Liver (tissue), 8 donors: ENCODE measurements at regions not wholly inside any gene's neighbourhood (a gene's known extent, or its start where the extent isn't known, plus 50 kb on each side); places are given as distances from the start of the nearest gene placed in this dataset.

Experiments
- DNase-seq: peaks from one replicate; pipeline ENCODE4 v3.0.0-alpha.2; 2017; ENCODE audit warnings: low spot score
- H3K27ac ChIP-seq, 2 donors: one replicate each; pipeline ENCODE4 v1.7.0; 2013; ENCODE audit warnings: inconsistent platforms in 2 of 2, low read length in 2 of 2, control low read depth in 1 of 2, low read depth in 1 of 2, mild to moderate bottlenecking in 1 of 2
- H3K27me3 ChIP-seq, 4 donors: one replicate each; pipeline versions ENCODE4 v1.6.1 to v1.7.0; 2013; ENCODE audit warnings: low read length in 3 of 4, inconsistent platforms in 1 of 4, mild to moderate bottlenecking in 1 of 4, moderate library complexity in 1 of 4; ENCODE audit not compliant: control insufficient read depth in 4 of 4, insufficient read depth in 4 of 4
- H3K36me3 ChIP-seq, 4 donors: one replicate each; pipeline versions ENCODE4 v1.6.1 to v1.7.0; 2013; ENCODE audit warnings: low read length in 3 of 4, mild to moderate bottlenecking in 3 of 4, low read depth in 1 of 4, moderate library complexity in 1 of 4; ENCODE audit not compliant: control insufficient read depth in 4 of 4, insufficient read depth in 3 of 4
- H3K4me1 ChIP-seq, 4 donors: one replicate each; pipeline versions ENCODE4 v1.6.1 to v1.7.0; 2013; ENCODE audit warnings: low read length in 3 of 4, mild to moderate bottlenecking in 3 of 4, moderate library complexity in 1 of 4; ENCODE audit not compliant: control insufficient read depth in 4 of 4, insufficient read depth in 4 of 4
- H3K4me3 ChIP-seq, 3 donors: one replicate each; pipeline versions ENCODE4 v1.6.1 to v1.7.0; 2013; ENCODE audit warnings: low read length in 3 of 3, control low read depth in 1 of 3, low read depth in 1 of 3, mild to moderate bottlenecking in 1 of 3
- H3K9ac ChIP-seq, 2 donors: one replicate each; pipeline ENCODE4 v1.7.0; 2013; ENCODE audit warnings: low read length in 2 of 2, mild to moderate bottlenecking in 2 of 2, moderate library complexity in 2 of 2, control low read depth in 1 of 2, low read depth in 1 of 2
- H3K9me3 ChIP-seq, 4 donors: one replicate each; pipeline versions ENCODE4 v1.6.1 to v1.7.0; 2013; ENCODE audit warnings: low read length in 3 of 4; ENCODE audit not compliant: control insufficient read depth in 4 of 4
- EGR1 ChIP-seq, 2 donors: IDR thresholded peaks; 2 replicates each; pipeline ENCODE4 v1.6.1; 2016 to 2018; ENCODE audit warnings: antibody characterized with exemption in 2 of 2, low read depth in 2 of 2
- FOXA1 ChIP-seq: IDR thresholded peaks from 2 replicates; pipeline ENCODE4 v1.6.1; 2016; ENCODE audit warnings: antibody characterized with exemption
- FOXA2 ChIP-seq: IDR thresholded peaks from 2 replicates; pipeline ENCODE4 v1.6.1; 2016; ENCODE audit warnings: antibody characterized with exemption
- GABPA ChIP-seq, 2 donors: IDR thresholded peaks in 1 of 2; conservative IDR thresholded peaks in 1 of 2; 2 replicates each; pipeline ENCODE4 v1.6.1; 2016; ENCODE audit warnings: antibody characterized with exemption in 2 of 2, mild to moderate bottlenecking in 1 of 2, moderate library complexity in 1 of 2
- HNF4A ChIP-seq, 2 donors: conservative IDR thresholded peaks; 2 replicates each; pipeline ENCODE4 v1.6.1; 2016; ENCODE audit warnings: antibody characterized with exemption in 2 of 2, mild to moderate bottlenecking in 2 of 2
- HNF4G ChIP-seq: IDR thresholded peaks from 2 replicates; pipeline ENCODE4 v1.6.1; 2016; ENCODE audit warnings: antibody characterized with exemption
- JUND ChIP-seq, 2 donors: IDR thresholded peaks; 2 replicates each; pipeline ENCODE4 v1.6.1; 2016; ENCODE audit warnings: antibody characterized with exemption in 2 of 2
- NR2F2 ChIP-seq: IDR thresholded peaks from 2 replicates; pipeline ENCODE4 v1.6.1; 2016; ENCODE audit warnings: antibody characterized with exemption
- RAD21 ChIP-seq, 2 donors: IDR thresholded peaks; 2 replicates each; pipeline ENCODE4 v1.6.1; 2016; ENCODE audit warnings: antibody characterized with exemption in 2 of 2, mild to moderate bottlenecking in 2 of 2
- RXRA ChIP-seq, 2 donors: IDR thresholded peaks; 2 replicates each; pipeline ENCODE4 v1.6.1; 2017 to 2018; ENCODE audit warnings: antibody characterized with exemption in 2 of 2, mild to moderate bottlenecking in 1 of 2
- SP1 ChIP-seq: IDR thresholded peaks from 2 replicates; pipeline ENCODE4 v1.6.1; 2018; ENCODE audit warnings: antibody characterized with exemption, mild to moderate bottlenecking
- TAF1 ChIP-seq: conservative IDR thresholded peaks from 2 replicates; pipeline ENCODE4 v1.6.1; 2016; ENCODE audit warnings: antibody characterized with exemption, mild to moderate bottlenecking
- YY1 ChIP-seq: IDR thresholded peaks from 2 replicates; pipeline ENCODE4 v1.6.1; 2016; ENCODE audit warnings: antibody characterized with exemption, mild to moderate bottlenecking
- WGBS: extraction: QIAGEN DNeasy Blood & Tissue Kit; methylation state at CpG from one replicate; pipeline ENCODE4 v1.1.7; 2013; 5-methylcytosine and 5-hydroxymethylcytosine counted together
- TF ChIP-seq, protein P1 (sequence below): IDR thresholded peaks from 2 replicates; pipeline ENCODE4 v1.6.1; 2016; ENCODE audit warnings: antibody characterized with exemption, mild to moderate bottlenecking
- TF ChIP-seq, protein P2 (sequence below): IDR thresholded peaks from 2 replicates; pipeline ENCODE4 v1.6.1; 2016; ENCODE audit warnings: antibody characterized with exemption
- TF ChIP-seq, protein P3 (sequence below): IDR thresholded peaks from 2 replicates; pipeline ENCODE4 v1.6.1; 2016; ENCODE audit warnings: antibody characterized with exemption
- TF ChIP-seq, protein P4 (sequence below): fragments of 150-350 bp; IDR thresholded peaks from 2 replicates; pipeline ENCODE4 v1.5.1; 2017; ENCODE audit warnings: improper control_type of control experiment, low read depth, low read length; ENCODE audit not compliant: missing input control
- donor health status: healthy.
- donor health status: healthy.
- donor health status: healthy.
- donor health status: healthy.
- donor health status: healthy.

DNA sequence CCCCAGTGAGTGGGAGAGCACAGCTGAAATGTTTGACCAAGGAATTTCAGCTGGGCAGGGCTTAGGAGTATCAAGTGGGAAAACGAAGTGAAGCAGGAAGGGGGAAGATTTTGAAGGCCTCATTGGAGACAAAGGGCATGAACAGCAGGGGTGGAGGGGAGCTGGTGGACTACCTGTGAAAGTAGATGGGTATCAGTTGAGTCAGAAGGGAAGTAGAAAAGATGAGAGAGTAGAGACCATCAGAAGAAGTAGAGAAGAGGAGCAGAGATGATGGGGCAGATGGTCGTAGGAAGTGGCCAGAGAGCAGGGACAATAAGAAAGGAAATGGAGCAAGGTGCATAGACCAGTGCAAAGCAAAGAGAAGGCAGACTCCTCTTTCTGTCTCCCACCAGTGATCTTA, 189.0 kb upstream of the RUNX1 start (continued):
- TF ChIP-seq, protein P1, sequence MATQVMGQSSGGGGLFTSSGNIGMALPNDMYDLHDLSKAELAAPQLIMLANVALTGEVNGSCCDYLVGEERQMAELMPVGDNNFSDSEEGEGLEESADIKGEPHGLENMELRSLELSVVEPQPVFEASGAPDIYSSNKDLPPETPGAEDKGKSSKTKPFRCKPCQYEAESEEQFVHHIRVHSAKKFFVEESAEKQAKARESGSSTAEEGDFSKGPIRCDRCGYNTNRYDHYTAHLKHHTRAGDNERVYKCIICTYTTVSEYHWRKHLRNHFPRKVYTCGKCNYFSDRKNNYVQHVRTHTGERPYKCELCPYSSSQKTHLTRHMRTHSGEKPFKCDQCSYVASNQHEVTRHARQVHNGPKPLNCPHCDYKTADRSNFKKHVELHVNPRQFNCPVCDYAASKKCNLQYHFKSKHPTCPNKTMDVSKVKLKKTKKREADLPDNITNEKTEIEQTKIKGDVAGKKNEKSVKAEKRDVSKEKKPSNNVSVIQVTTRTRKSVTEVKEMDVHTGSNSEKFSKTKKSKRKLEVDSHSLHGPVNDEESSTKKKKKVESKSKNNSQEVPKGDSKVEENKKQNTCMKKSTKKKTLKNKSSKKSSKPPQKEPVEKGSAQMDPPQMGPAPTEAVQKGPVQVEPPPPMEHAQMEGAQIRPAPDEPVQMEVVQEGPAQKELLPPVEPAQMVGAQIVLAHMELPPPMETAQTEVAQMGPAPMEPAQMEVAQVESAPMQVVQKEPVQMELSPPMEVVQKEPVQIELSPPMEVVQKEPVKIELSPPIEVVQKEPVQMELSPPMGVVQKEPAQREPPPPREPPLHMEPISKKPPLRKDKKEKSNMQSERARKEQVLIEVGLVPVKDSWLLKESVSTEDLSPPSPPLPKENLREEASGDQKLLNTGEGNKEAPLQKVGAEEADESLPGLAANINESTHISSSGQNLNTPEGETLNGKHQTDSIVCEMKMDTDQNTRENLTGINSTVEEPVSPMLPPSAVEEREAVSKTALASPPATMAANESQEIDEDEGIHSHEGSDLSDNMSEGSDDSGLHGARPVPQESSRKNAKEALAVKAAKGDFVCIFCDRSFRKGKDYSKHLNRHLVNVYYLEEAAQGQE: no peak
- TF ChIP-seq RXRA (IDR thresholded peaks at IDR 0.05) (no peak), FOXA1 (no peak)

DNA sequence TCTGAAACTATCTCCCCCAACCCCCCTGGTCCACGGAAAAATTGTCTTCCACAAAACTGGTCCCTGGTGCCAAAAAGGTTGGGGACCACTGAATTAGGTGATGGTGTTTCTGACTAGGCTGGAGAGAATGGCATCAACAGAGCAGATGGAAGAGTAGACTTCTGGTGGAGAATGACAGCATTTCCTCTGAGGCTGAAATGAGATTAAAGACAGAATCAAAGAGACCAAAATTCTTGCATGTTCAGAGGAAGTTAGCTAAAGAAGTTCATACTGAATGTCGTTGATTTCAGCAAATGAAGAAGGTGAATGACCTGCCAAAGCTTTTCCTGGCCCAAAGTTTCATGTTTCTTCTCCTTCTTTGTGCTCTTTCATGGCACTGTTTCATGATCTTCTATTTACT, 188.2 kb upstream of the RUNX1 start:
- 68% methylated on average over 2 of the region's 2 CpGs for WGBS
- no peak overlapping the region for H3K27ac ChIP-seq
- no peak for DNase-seq
- H3K9me3 ChIP-seq: no peaks in the 10 kb centered on the region
- H3K27me3 ChIP-seq: no peaks in the 10 kb centered on the region
- H3K4me1 ChIP-seq: no peaks in the 10 kb centered on the region
- no peak overlapping the region for H3K9ac ChIP-seq
- TF ChIP-seq RXRA (IDR thresholded peaks at IDR 0.05) (no peak), FOXA1 (no peak), GABPA (IDR thresholded peaks at IDR 0.05 in 1 of 2, conservative IDR thresholded peaks at IDR 0.05 in 1 of 2) (no peak), HNF4A (conservative IDR thresholded peaks at IDR 0.05) (no peak), RAD21 (IDR thresholded peaks at IDR 0.05) (no peak)
- no peak overlapping the region for H3K4me3 ChIP-seq
- no peaks in the 10 kb centered on the region for H3K36me3 ChIP-seq

DNA sequence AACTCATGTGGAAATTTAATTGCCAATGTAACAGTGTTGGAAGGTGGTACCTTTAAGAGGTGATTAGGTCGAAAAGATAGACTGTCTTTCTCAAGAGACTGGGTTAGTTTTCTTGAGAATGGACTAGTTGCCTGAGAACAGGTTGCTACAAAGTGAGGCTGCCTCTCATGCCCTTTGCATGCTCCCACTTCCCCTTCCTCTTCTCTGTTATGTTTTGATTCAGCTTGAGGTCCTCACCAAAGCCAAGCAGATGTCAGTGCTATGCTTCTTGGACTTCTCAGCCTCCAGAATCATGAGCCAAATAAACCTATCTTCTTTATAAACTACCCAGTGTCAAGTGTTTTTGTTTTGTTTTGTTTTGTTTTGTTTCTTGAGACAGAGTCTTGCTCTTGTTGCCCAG, 187.0 kb upstream of the RUNX1 start:
- Histone ChIP-seq H3K4me3 (no peak overlapping the region), H3K9ac (no peak overlapping the region), H3K27me3 (no peaks in the 10 kb centered on the region), H3K4me1 (no peaks in the 10 kb centered on the region), H3K9me3 (no peaks in the 10 kb centered on the region), H3K27ac (no peak overlapping the region), H3K36me3 (no peaks in the 10 kb centered on the region)
- 93% methylated on average over 1 of the region's 1 CpG for WGBS
- TF ChIP-seq, protein P2, sequence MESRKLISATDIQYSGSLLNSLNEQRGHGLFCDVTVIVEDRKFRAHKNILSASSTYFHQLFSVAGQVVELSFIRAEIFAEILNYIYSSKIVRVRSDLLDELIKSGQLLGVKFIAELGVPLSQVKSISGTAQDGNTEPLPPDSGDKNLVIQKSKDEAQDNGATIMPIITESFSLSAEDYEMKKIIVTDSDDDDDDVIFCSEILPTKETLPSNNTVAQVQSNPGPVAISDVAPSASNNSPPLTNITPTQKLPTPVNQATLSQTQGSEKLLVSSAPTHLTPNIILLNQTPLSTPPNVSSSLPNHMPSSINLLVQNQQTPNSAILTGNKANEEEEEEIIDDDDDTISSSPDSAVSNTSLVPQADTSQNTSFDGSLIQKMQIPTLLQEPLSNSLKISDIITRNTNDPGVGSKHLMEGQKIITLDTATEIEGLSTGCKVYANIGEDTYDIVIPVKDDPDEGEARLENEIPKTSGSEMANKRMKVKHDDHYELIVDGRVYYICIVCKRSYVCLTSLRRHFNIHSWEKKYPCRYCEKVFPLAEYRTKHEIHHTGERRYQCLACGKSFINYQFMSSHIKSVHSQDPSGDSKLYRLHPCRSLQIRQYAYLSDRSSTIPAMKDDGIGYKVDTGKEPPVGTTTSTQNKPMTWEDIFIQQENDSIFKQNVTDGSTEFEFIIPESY: no peak
- no peak for DNase-seq

DNA sequence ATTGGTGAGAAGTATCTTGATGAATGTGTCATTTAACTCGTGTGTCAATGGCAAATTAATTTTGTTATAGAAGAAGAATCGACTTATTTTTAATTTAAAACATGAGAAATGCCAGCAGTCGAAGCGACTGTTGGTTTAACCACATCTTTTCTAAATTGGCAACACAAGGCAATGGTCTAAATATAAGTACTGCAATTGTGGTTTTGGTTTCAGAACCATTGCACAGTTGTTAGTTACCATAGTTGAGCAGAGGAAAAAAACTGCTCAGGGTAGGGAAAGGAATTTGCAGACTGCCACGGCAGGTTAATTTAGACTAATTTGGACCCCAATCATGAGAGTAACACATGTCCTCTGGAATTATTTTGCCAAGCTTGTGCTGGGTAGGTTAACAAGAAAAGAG, 185.6 kb upstream of the RUNX1 start:
- DNase-seq: no peak
- H3K27ac ChIP-seq: no peak overlapping the region
- H3K9me3 ChIP-seq: no peaks in the 10 kb centered on the region
- no peak overlapping the region for H3K4me3 ChIP-seq
- WGBS: 64% methylated on average over 5 of the region's 5 CpGs
- no peaks in the 10 kb centered on the region for H3K27me3 ChIP-seq
- no peaks in the 10 kb centered on the region for H3K36me3 ChIP-seq
- H3K9ac ChIP-seq: no peak overlapping the region
- H3K4me1 ChIP-seq: no peaks in the 10 kb centered on the region
- TF ChIP-seq, protein P2: no peak
- no peak for TF ChIP-seq JUND (IDR thresholded peaks at IDR 0.05)
- TF ChIP-seq, protein P3, sequence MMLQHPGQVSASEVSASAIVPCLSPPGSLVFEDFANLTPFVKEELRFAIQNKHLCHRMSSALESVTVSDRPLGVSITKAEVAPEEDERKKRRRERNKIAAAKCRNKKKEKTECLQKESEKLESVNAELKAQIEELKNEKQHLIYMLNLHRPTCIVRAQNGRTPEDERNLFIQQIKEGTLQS: no peak
- TF ChIP-seq GABPA (IDR thresholded peaks at IDR 0.05 in 1 of 2, conservative IDR thresholded peaks at IDR 0.05 in 1 of 2): no peak
- no peak for TF ChIP-seq HNF4A (conservative IDR thresholded peaks at IDR 0.05)
- no peak for TF ChIP-seq SP1
- TF ChIP-seq RAD21 (IDR thresholded peaks at IDR 0.05): no peak
- no peak for TF ChIP-seq EGR1 (IDR thresholded peaks at IDR 0.05; ENCODE audit: low read depth in 2 of 2)
- no peak for TF ChIP-seq FOXA2
- TF ChIP-seq HNF4G: no peak
- TF ChIP-seq, protein P4, sequence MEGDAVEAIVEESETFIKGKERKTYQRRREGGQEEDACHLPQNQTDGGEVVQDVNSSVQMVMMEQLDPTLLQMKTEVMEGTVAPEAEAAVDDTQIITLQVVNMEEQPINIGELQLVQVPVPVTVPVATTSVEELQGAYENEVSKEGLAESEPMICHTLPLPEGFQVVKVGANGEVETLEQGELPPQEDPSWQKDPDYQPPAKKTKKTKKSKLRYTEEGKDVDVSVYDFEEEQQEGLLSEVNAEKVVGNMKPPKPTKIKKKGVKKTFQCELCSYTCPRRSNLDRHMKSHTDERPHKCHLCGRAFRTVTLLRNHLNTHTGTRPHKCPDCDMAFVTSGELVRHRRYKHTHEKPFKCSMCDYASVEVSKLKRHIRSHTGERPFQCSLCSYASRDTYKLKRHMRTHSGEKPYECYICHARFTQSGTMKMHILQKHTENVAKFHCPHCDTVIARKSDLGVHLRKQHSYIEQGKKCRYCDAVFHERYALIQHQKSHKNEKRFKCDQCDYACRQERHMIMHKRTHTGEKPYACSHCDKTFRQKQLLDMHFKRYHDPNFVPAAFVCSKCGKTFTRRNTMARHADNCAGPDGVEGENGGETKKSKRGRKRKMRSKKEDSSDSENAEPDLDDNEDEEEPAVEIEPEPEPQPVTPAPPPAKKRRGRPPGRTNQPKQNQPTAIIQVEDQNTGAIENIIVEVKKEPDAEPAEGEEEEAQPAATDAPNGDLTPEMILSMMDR: no peak
- TF ChIP-seq YY1: no peak
- TF ChIP-seq FOXA1: no peak
- no peak for TF ChIP-seq NR2F2
- TF ChIP-seq TAF1: no peak
